CD14-positive monocyte (primary cell): ENCODE measurements at regions not wholly inside any gene's neighbourhood (a gene's known extent, or its start where the extent isn't known, plus 50 kb on each side); places are given as distances from the start of the nearest gene placed in this dataset.

ENCODE experiments used
- DNase-seq, 3 donors: peaks; one replicate each; pipeline ENCODE4 v3.0.0-alpha.2; 2011 to 2022
- H2AFZ ChIP-seq: 2 replicates; pipeline ENCODE4 v1.6.0; 2012; ENCODE audit warnings: mild to moderate bottlenecking, low read depth, low read length, inconsistent platforms; ENCODE audit not compliant: insufficient read depth, poor library complexity, severe bottlenecking
- H3K27ac ChIP-seq, 2 donors: 1 replicate in 1 of 2; 2 replicates in 1 of 2; pipeline ENCODE4 v1.5.1; 2012 to 2013; ENCODE audit warnings: low read length in 2 of 2, control low read depth in 1 of 2, inconsistent platforms in 1 of 2, low read depth in 1 of 2, mild to moderate bottlenecking in 1 of 2
- H3K27me3 ChIP-seq, 2 donors: one replicate each; pipeline versions ENCODE4 v1.6.0 to v1.6.1; 2011 to 2013; ENCODE audit warnings: low read length in 2 of 2; ENCODE audit not compliant: control insufficient read depth in 2 of 2, insufficient read depth in 2 of 2
- H3K36me3 ChIP-seq, 2 donors: replicated peaks in 1 of 2; 1 replicate in 1 of 2; 2 replicates in 1 of 2; pipeline versions ENCODE4 v1.5.1 to v1.6.1; 2012 to 2013; ENCODE audit warnings: low read length in 2 of 2, control low read depth in 1 of 2, inconsistent platforms in 1 of 2, mild to moderate bottlenecking in 1 of 2; ENCODE audit not compliant: insufficient read depth in 2 of 2, control insufficient read depth in 1 of 2
- H3K4me1 ChIP-seq, 2 donors: 1 replicate in 1 of 2; 2 replicates in 1 of 2; pipeline versions ENCODE4 v1.5.1 to v1.6.1; 2012 to 2013; ENCODE audit warnings: low read length in 2 of 2, control low read depth in 1 of 2, inconsistent platforms in 1 of 2, mild to moderate bottlenecking in 1 of 2, moderate library complexity in 1 of 2; ENCODE audit not compliant: insufficient read depth in 2 of 2, control insufficient read depth in 1 of 2
- H3K4me2 ChIP-seq: replicated peaks from 2 replicates; pipeline ENCODE3; 2012; ENCODE audit warnings: low read length, moderate library complexity, mild to moderate bottlenecking; ENCODE audit not compliant: poor library complexity, severe bottlenecking; ENCODE audit errors: extremely low read depth
- H3K4me3 ChIP-seq, 3 experiments: fragments of 200-600 bp in 1 of 3; sonication (generic) in 1 of 3; replicated peaks in 1 of 3; 1 replicate in 2 of 3; 2 replicates in 1 of 3; pipeline ENCODE4 v1.5.1; 2011 to 2013; ENCODE audit warnings: low read length in 3 of 3, mild to moderate bottlenecking in 3 of 3, control low read depth in 2 of 3, low read depth in 2 of 3, inconsistent platforms in 1 of 3, moderate library complexity in 1 of 3
- H3K79me2 ChIP-seq: 2 replicates; pipeline ENCODE4 v1.6.0; 2012; ENCODE audit warnings: mild to moderate bottlenecking, control low read depth, inconsistent platforms, low read length, moderate library complexity; ENCODE audit not compliant: insufficient read depth
- H3K9ac ChIP-seq: 2 replicates; pipeline ENCODE4 v1.6.0; 2017; ENCODE audit warnings: low read length, mild to moderate bottlenecking; ENCODE audit not compliant: insufficient read depth, poor library complexity, severe bottlenecking
- H3K9me3 ChIP-seq, 2 donors: replicated peaks in 1 of 2; 1 replicate in 1 of 2; 2 replicates in 1 of 2; pipeline versions ENCODE4 v1.5.1 to v1.6.1; 2012 to 2013; ENCODE audit warnings: low read length in 2 of 2, control low read depth in 1 of 2; ENCODE audit not compliant: control insufficient read depth in 1 of 2, insufficient read depth in 1 of 2
- H4K20me1 ChIP-seq: 2 replicates; pipeline ENCODE4 v1.6.0; 2012; ENCODE audit warnings: mild to moderate bottlenecking, low read length, control low read depth, moderate library complexity; ENCODE audit not compliant: insufficient read depth
- H3K27ac Mint-ChIP-seq, 7 donors: one replicate each; pipeline ENCODE4 v1.8.0; 2020; ENCODE audit warnings: mild to moderate bottlenecking in 7 of 7, mixed read lengths in 7 of 7, moderate library complexity in 6 of 7, inconsistent platforms in 2 of 7
- H3K27me3 Mint-ChIP-seq, 3 donors: one replicate each; pipeline ENCODE4 v1.8.0; 2021 to 2022; ENCODE audit warnings: low read depth in 3 of 3, mild to moderate bottlenecking in 3 of 3, mixed read lengths in 3 of 3, moderate library complexity in 3 of 3, inconsistent platforms in 1 of 3
- H3K36me3 Mint-ChIP-seq, 2 donors: one replicate each; pipeline ENCODE4 v1.8.0; 2020; ENCODE audit warnings: mixed read lengths in 2 of 2, inconsistent platforms in 1 of 2, mild to moderate bottlenecking in 1 of 2
- H3K4me1 Mint-ChIP-seq: one replicate; pipeline ENCODE4 v1.8.0; 2020; ENCODE audit warnings: mild to moderate bottlenecking, mixed read lengths
- H3K4me3 Mint-ChIP-seq, 2 donors: one replicate each; pipeline ENCODE4 v1.8.0; 2020; ENCODE audit warnings: mild to moderate bottlenecking in 2 of 2, mixed read lengths in 2 of 2, moderate library complexity in 1 of 2
- H3K9me3 Mint-ChIP-seq, 7 donors: one replicate each; pipeline ENCODE4 v1.8.0; 2020 to 2022; ENCODE audit warnings: mixed read lengths in 7 of 7, mild to moderate bottlenecking in 6 of 7, moderate library complexity in 6 of 7, inconsistent platforms in 2 of 7
- CTCF ChIP-seq: fragments of 200-600 bp; IDR thresholded peaks from one replicate; pipeline ENCODE4 v1.8.0; 2022; ENCODE audit warnings: antibody characterized with exemption, mild to moderate bottlenecking
- WGBS: methylation state at CpG from one replicate; pipeline ENCODE4 v1.1.5; 2013; ENCODE audit warnings: missing lambda C conversion rate; ENCODE audit not compliant: insufficient coverage; 5-methylcytosine and 5-hydroxymethylcytosine counted together
- intact Hi-C, 2 donors: fragments of 100-400 bp; cut with micrococcal nuclease; formaldehyde crosslinking; loops; one replicate each; pipeline versions ENCODE4 v1.15.0 to v1.15.1; 2023

- intact Hi-C loops, result no loop called here
- H3K36me3 Mint-ChIP-seq, result no peaks in the 10 kb centered on the region
- no peak for TF ChIP-seq CTCF
Observed at GRCh38 chr6:3659748-3660147, 91.8 kb downstream of the PXDC1 start.

GRCh38 chr6:3656076-3656475 lies 95.4 kb downstream of the PXDC1 start:
- no peak overlapping the region for H2AFZ ChIP-seq
- intact Hi-C loops, result no loop called here
- Mint-ChIP-seq H3K27me3 (peaks cover 0 to 2% (median 1%) of the 10 kb centered on the region in 3 donors), H3K9me3 (peaks cover 0 to 5% (median 0%) of the 10 kb centered on the region in 7 donors), H3K4me3 (no peak overlapping the region), H3K36me3 (no peaks in the 10 kb centered on the region), H3K27ac (no peak overlapping the region), H3K4me1 (peaks cover under 1% of the 10 kb centered on the region)
- H3K27me3 ChIP-seq, result no peaks in the 10 kb centered on the region
- H3K79me2 ChIP-seq, result no peaks in the 10 kb centered on the region
- H3K36me3 ChIP-seq, result no peaks in the 10 kb centered on the region
- H3K4me2 ChIP-seq, result no peak overlapping the region
- no peak overlapping the region for H3K27ac ChIP-seq
- no peak for TF ChIP-seq CTCF
- H3K9ac ChIP-seq, result no peak overlapping the region
- no peak overlapping the region for H3K4me3 ChIP-seq
- no peaks in the 10 kb centered on the region for H4K20me1 ChIP-seq
- no peaks in the 10 kb centered on the region for H3K9me3 ChIP-seq
- H3K4me1 ChIP-seq, result no peaks in the 10 kb centered on the region
- 100% methylated on average over 3 of the region's 5 CpGs for WGBS
- DNase-seq, result no peak

More at GRCh38 chr6:3659748-3660147, 91.8 kb downstream of the PXDC1 start:
- Mint-ChIP-seq H3K4me3 (no peak overlapping the region), H3K9me3 (peaks cover 0 to 3% (median 0%) of the 10 kb centered on the region in 7 donors), H3K27ac (no peak overlapping the region), H3K4me1 (no peaks in the 10 kb centered on the region), H3K27me3 (peaks cover 0 to 3% (median 2%) of the 10 kb centered on the region in 3 donors)
- Histone ChIP-seq H3K27me3 (no peaks in the 10 kb centered on the region), H3K9me3 (no peaks in the 10 kb centered on the region), H3K27ac (no peak overlapping the region), H4K20me1 (no peaks in the 10 kb centered on the region), H3K9ac (no peak overlapping the region), H2AFZ (no peak overlapping the region), H3K4me2 (no peak overlapping the region), H3K4me1 (no peaks in the 10 kb centered on the region), H3K36me3 (no peaks in the 10 kb centered on the region), H3K4me3 (no peak overlapping the region), H3K79me2 (no peaks in the 10 kb centered on the region)
- WGBS, result 50% methylated on average over 2 of the region's 6 CpGs
- no peak for DNase-seq
